GM10266 (cell line): ENCODE measurements at regions not wholly inside any gene's neighbourhood (a gene's known extent, or its start where the extent isn't known, plus 50 kb on each side); places are given as distances from the start of the nearest gene placed in this dataset.
"Not testable (repeated sequence)": the region's sequence is repeated elsewhere in the genome, so short reads cannot be mapped to it uniquely, and the experiment has no call there.

Source experiments
- DNase-seq: peaks from one replicate; pipeline ENCODE4 v3.0.0; 2012; ENCODE audit errors: extremely low spot score
- TF ChIP-seq, protein P1 (sequence below): IDR thresholded peaks from 2 replicates; pipeline ENCODE4 v1.5.1; 2012; ENCODE audit warnings: mild to moderate bottlenecking, low read depth; ENCODE audit not compliant: control insufficient read depth, insufficient read depth; ENCODE audit errors: missing control alignments

DNA sequence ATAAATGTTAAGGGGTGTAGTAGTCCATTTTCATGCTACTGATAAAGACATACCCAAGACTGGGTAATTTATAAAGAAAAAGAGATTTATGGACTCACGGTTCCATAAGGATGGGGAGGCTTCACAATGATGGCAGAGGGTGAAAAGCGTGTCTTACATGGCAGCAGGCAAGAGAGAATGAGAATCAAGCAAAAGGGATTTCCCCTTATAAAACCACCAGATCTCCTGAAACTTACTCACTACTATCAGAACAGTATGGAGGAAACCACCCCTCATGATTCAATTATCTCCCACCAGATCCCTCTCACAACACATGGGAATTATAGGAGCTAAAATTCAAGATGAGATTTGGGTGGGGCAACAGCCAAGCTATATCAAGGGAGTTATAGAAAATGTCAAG is 329.2 kb downstream of the DTHD1 start:
- no peak for DNase-seq

GRCh38 chr4:36613142-36613541 is 331.7 kb downstream of the DTHD1 start:
- DNase-seq: not testable (repeated sequence)

More for the DNA sequence above, 329.2 kb downstream of the DTHD1 start:
- TF ChIP-seq, protein P1, sequence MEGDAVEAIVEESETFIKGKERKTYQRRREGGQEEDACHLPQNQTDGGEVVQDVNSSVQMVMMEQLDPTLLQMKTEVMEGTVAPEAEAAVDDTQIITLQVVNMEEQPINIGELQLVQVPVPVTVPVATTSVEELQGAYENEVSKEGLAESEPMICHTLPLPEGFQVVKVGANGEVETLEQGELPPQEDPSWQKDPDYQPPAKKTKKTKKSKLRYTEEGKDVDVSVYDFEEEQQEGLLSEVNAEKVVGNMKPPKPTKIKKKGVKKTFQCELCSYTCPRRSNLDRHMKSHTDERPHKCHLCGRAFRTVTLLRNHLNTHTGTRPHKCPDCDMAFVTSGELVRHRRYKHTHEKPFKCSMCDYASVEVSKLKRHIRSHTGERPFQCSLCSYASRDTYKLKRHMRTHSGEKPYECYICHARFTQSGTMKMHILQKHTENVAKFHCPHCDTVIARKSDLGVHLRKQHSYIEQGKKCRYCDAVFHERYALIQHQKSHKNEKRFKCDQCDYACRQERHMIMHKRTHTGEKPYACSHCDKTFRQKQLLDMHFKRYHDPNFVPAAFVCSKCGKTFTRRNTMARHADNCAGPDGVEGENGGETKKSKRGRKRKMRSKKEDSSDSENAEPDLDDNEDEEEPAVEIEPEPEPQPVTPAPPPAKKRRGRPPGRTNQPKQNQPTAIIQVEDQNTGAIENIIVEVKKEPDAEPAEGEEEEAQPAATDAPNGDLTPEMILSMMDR: no peak

GRCh38 chr4:36614011-36614410 is 332.6 kb downstream of the DTHD1 start:
- TF ChIP-seq, protein P1: no peak

DNA sequence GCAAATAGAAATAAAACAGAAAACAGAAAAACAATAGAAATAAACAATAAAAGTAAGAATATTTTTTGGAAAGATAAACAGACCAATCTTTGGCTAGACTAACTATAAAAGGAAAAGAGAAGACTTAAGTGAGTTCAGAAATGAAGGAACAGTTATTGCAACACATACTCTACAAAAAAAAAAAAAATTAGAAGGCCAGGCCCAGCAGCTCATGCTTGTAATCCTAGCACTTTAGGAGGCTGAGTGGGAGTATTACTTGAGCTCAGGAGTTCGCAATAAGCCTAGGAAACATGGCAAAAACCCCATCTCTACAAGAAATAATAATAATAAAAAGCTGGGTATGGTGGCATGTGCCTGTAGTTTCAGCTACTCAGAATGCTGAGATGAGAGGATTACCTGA is 336.7 kb downstream of the DTHD1 start:
- DNase-seq: no peak
- TF ChIP-seq, protein P1: no peak

More at GRCh38 chr4:36614011-36614410, 332.6 kb downstream of the DTHD1 start:
- DNase-seq: no peak

- DNase-seq: no peak
- TF ChIP-seq, protein P1: no peak
Measured at GRCh38 chr4:36624030-36624429, 342.6 kb downstream of the DTHD1 start.

- TF ChIP-seq, protein P1: no peak
- no peak for DNase-seq
Measured at GRCh38 chr4:36638273-36638811, 356.9 kb downstream of the DTHD1 start.

GRCh38 chr4:36640876-36641275 is 359.5 kb downstream of the DTHD1 start:
- DNase-seq: no peak
- TF ChIP-seq, protein P1: no peak

DNA sequence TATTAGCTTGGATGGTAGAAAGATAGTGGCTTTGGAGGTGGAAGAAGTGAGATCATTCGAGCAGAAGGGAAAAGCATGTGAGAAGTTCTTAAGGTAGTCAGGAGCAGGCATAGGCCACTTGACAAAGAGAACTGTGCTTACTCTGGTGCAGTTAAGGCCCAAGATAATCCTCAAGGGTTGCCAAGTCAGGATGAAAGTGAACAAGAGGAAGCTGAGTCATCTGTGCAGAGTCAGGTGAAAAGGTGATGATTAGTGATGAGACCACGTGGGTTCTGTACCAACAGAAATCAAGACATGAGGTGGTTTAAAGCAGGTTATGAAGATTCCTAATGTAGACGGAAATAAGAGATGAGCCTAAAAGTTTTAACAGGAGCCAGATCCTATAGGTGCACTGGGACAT is 369.8 kb downstream of the DTHD1 start:
- TF ChIP-seq, protein P1: no peak
- peak; percentile 24 for DNase-seq
